ENCODE measurements at regions not wholly inside any gene's neighbourhood (a gene's known extent, or its start where the extent isn't known, plus 50 kb on each side); places are given as distances from the start of the nearest gene placed in this dataset.
"Not testable (repeated sequence)": the region's sequence is repeated elsewhere in the genome, so short reads cannot be mapped to it uniquely, and the experiment has no call there.

DNA sequence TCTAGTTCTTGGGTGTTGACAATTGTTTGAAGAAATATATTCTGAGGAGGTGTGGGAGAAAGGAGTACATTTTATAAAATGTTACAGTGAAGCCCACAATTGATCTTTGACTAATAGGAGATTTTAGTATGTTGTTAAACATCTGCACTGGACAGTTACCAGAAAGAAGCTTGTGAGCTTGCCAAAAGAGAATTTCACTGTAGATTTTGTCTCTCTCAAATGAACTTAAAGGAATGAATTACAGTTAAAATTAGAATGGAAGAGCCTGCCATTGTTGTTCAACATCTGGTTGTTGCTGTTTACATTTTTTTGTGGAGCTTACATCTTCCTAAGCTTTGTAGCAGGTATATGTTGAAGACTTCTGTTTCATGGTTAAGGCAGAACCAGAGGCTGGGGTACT is 620.5 kb upstream of the CCDC179 start:
- no peak overlapping the region for H3K27ac Mint-ChIP-seq
- H3K27me3 Mint-ChIP-seq: no peaks in the 10 kb centered on the region
- H3K27me3 ChIP-seq (ENCODE audit: control insufficient read depth in 1 of 2, insufficient read depth in 2 of 2, low read length in 2 of 2): no peaks in the 10 kb centered on the region
- H3K4me3 ChIP-seq (ENCODE audit: low read length): no peak overlapping the region
- ATAC-seq (ENCODE audit: poor library complexity) (no peak), DNase-seq (no peak)
- no peaks in the 10 kb centered on the region for H3K36me3 Mint-ChIP-seq (ENCODE audit: low read depth)
- intact Hi-C loops (cut with DNase I, micrococcal nuclease): no loop called here
- TF ChIP-seq, protein P1, sequence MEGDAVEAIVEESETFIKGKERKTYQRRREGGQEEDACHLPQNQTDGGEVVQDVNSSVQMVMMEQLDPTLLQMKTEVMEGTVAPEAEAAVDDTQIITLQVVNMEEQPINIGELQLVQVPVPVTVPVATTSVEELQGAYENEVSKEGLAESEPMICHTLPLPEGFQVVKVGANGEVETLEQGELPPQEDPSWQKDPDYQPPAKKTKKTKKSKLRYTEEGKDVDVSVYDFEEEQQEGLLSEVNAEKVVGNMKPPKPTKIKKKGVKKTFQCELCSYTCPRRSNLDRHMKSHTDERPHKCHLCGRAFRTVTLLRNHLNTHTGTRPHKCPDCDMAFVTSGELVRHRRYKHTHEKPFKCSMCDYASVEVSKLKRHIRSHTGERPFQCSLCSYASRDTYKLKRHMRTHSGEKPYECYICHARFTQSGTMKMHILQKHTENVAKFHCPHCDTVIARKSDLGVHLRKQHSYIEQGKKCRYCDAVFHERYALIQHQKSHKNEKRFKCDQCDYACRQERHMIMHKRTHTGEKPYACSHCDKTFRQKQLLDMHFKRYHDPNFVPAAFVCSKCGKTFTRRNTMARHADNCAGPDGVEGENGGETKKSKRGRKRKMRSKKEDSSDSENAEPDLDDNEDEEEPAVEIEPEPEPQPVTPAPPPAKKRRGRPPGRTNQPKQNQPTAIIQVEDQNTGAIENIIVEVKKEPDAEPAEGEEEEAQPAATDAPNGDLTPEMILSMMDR (IDR thresholded peaks at IDR 0.05): no peak
- no peak overlapping the region for H3K4me3 Mint-ChIP-seq
- H3K4me1 Mint-ChIP-seq (ENCODE audit: low read depth): no peaks in the 10 kb centered on the region
- no peak overlapping the region for H3K27ac ChIP-seq (ENCODE audit: low read depth in 1 of 2, low read length in 2 of 2)
- peaks cover 0 to 18% of the 10 kb centered on the region in 2 experiments for H3K9me3 ChIP-seq (ENCODE audit: control insufficient read depth in 1 of 2, insufficient read depth in 1 of 2, low read length in 2 of 2)
- ChIA-PET CTCF (no interaction called here), POLR2A (no interaction called here)
- H3K4me1 ChIP-seq (ENCODE audit: insufficient read depth, low read length): no peaks in the 10 kb centered on the region
- H3K9me3 Mint-ChIP-seq: peaks cover 5% of the 10 kb centered on the region
- H3K36me3 ChIP-seq (ENCODE audit: insufficient read depth, low read length): no peaks in the 10 kb centered on the region

DNA sequence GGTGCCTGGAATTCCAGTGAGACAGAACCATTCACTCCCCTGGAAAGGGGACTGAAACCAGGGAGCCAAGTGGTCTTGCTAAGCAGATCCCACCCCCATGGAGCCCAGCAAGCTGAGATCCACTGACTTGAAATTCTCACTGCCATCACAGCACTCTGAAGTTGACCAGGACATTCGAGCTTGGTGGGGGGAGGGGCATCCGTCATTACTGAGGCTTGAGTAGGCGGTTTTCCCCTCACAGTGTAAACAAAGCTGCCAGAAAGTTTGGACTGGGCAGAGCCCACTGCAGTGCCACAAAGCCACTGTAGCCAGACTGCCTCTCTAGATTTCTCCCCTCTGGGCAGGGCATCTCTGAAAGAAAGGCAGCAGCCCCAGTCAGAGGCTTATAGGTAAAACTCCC is 623.9 kb upstream of the CCDC179 start:
- H3K36me3 Mint-ChIP-seq (ENCODE audit: low read depth); H3K4me1 ChIP-seq (ENCODE audit: insufficient read depth, low read length); ATAC-seq (ENCODE audit: poor library complexity); H3K27ac Mint-ChIP-seq; H3K4me3 Mint-ChIP-seq; H3K4me1 Mint-ChIP-seq (ENCODE audit: low read depth); H3K27ac ChIP-seq (ENCODE audit: low read depth in 1 of 2, low read length in 2 of 2); H3K4me3 ChIP-seq (ENCODE audit: low read length); DNase-seq; H3K27me3 Mint-ChIP-seq; intact Hi-C loops (cut with DNase I, micrococcal nuclease); POLR2A ChIA-PET; H3K36me3 ChIP-seq (ENCODE audit: insufficient read depth, low read length); H3K27me3 ChIP-seq (ENCODE audit: control insufficient read depth in 1 of 2, insufficient read depth in 2 of 2, low read length in 2 of 2); CTCF ChIA-PET: not testable (repeated sequence)
- peaks cover 17% of the 10 kb centered on the region for H3K9me3 Mint-ChIP-seq
- H3K9me3 ChIP-seq (ENCODE audit: control insufficient read depth in 1 of 2, insufficient read depth in 1 of 2, low read length in 2 of 2): peaks cover 0 to 12% of the 10 kb centered on the region in 2 experiments

DNA sequence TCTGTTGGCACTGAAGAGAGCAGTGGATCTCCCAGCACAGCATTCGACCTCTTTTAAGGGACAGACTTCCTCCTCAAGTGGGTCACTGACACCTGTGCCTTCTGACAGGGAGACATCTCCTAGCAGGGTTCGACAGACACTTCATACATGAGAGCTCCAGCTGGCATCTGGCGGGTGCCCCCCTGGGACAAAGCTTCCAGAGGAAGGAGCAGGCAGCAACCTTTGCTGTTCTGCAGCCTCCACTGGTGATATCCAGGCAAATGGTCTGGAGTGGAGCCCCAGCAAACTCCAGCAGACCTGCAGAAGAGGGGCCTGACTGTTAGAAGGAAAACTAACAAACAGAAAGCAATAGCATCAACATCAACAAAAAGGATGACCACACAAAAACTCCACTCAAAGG is 624.3 kb upstream of the CCDC179 start:
- ATAC-seq (ENCODE audit: poor library complexity); H3K4me1 ChIP-seq (ENCODE audit: insufficient read depth, low read length); H3K27ac ChIP-seq (ENCODE audit: low read depth in 1 of 2, low read length in 2 of 2); H3K4me3 ChIP-seq (ENCODE audit: low read length); H3K36me3 ChIP-seq (ENCODE audit: insufficient read depth, low read length); H3K27ac Mint-ChIP-seq; POLR2A ChIA-PET; H3K4me3 Mint-ChIP-seq; CTCF ChIA-PET; DNase-seq; H3K4me1 Mint-ChIP-seq (ENCODE audit: low read depth); H3K36me3 Mint-ChIP-seq (ENCODE audit: low read depth); H3K27me3 ChIP-seq (ENCODE audit: control insufficient read depth in 1 of 2, insufficient read depth in 2 of 2, low read length in 2 of 2); H3K27me3 Mint-ChIP-seq; intact Hi-C loops (cut with DNase I, micrococcal nuclease): not testable (repeated sequence)
- peaks cover 20% of the 10 kb centered on the region for H3K9me3 Mint-ChIP-seq
- H3K9me3 ChIP-seq (ENCODE audit: control insufficient read depth in 1 of 2, insufficient read depth in 1 of 2, low read length in 2 of 2): peaks cover 0 to 12% of the 10 kb centered on the region in 2 experiments

DNA sequence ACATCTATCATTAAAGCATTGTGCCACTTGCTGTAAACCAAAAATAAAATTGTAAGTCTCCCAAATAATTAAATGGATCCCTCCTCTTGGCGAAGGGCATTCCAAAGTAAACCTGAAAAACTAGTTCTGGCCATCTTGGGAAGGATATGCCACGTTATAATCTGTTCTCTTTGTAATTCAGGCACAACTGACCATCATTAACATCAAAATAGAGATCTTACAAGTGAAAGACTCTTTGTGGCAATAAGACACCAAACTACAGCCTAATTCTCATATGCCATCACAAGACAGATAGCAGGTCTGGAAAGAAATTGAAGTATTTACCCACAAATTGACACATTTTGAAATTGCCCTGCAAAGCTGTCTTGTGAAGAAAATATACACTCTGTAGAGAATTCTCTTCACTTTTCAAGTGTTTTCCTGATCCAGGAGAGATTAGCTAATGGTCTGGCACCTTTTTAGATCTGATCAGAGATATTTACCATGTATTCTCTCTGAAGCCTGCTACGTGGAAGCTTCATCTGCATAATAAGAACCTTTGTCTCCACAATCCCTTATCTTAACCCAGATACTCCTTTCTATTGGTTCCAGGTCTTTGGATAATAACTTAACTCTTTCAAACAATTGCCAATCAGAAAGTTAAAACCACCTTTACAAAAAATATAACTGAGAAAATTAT is 630.4 kb upstream of the CCDC179 start:
- ATAC-seq (ENCODE audit: poor library complexity) (no peak), DNase-seq (no peak)
- TF ChIP-seq, protein P1 (IDR thresholded peaks at IDR 0.05): no peak
- POLR2A ChIA-PET: no interaction called here
- Mint-ChIP-seq H3K9me3 (peaks cover 16% of the 10 kb centered on the region), H3K27me3 (no peaks in the 10 kb centered on the region), H3K4me3 (no peak overlapping the region), H3K27ac (no peak overlapping the region), H3K36me3 (ENCODE audit: low read depth) (no peaks in the 10 kb centered on the region), H3K4me1 (ENCODE audit: low read depth) (no peaks in the 10 kb centered on the region)
- Histone ChIP-seq H3K9me3 (ENCODE audit: control insufficient read depth in 1 of 2, insufficient read depth in 1 of 2, low read length in 2 of 2) (no peaks in the 10 kb centered on the region), H3K4me3 (ENCODE audit: low read length) (no peak overlapping the region), H3K4me1 (ENCODE audit: insufficient read depth, low read length) (no peaks in the 10 kb centered on the region), H3K36me3 (ENCODE audit: insufficient read depth, low read length) (no peaks in the 10 kb centered on the region), H3K27ac (ENCODE audit: low read depth in 1 of 2, low read length in 2 of 2) (no peak overlapping the region), H3K27me3 (ENCODE audit: control insufficient read depth in 1 of 2, insufficient read depth in 2 of 2, low read length in 2 of 2) (no peaks in the 10 kb centered on the region)
- intact Hi-C loops (cut with DNase I, micrococcal nuclease): no loop called here
- CTCF ChIA-PET: no interaction called here
